Thoracic aorta (tissue), 2 donors: ENCODE measurements at regions not wholly inside any gene's neighbourhood (a gene's known extent, or its start where the extent isn't known, plus 50 kb on each side); places are given as distances from the start of the nearest gene placed in this dataset.

Experiments
- ATAC-seq: fragments of 150-250 bp; one replicate; pipeline ENCODE4 v1.8.0; 2017; ENCODE audit warnings: low read depth; ENCODE audit not compliant: insufficient number of reproducible peaks, low FRiP score
- DNase-seq: peaks from one replicate; pipeline ENCODE4 v3.0.0-alpha.2; 2020; ENCODE audit warnings: low spot score
- H3K27ac ChIP-seq, 2 donors: fragments of 200-600 bp; sonication (generic); 1 replicate in 1 of 2; 2 replicates in 1 of 2; pipeline ENCODE4 v1.5.1; 2016; ENCODE audit warnings: mild to moderate bottlenecking in 2 of 2, moderate library complexity in 2 of 2
- H3K27me3 ChIP-seq: fragments of 200-600 bp; sonication (generic); replicated peaks from 2 replicates; pipeline ENCODE4 v1.6.0; 2016; ENCODE audit warnings: mild to moderate bottlenecking; ENCODE audit not compliant: insufficient read depth
- H3K36me3 ChIP-seq: fragments of 200-600 bp; sonication (generic); one replicate; pipeline ENCODE4 v1.5.1; 2016
- H3K4me1 ChIP-seq, 2 donors: fragments of 200-600 bp; sonication (generic); 1 replicate in 1 of 2; 2 replicates in 1 of 2; pipeline versions ENCODE4 v1.5.1 to v1.6.0; 2016; ENCODE audit warnings: low read depth in 2 of 2, mild to moderate bottlenecking in 1 of 2; ENCODE audit not compliant: control insufficient read depth in 1 of 2
- H3K4me3 ChIP-seq: fragments of 200-600 bp; sonication (generic); 2 replicates; pipeline ENCODE4 v1.5.1; 2016; ENCODE audit warnings: mild to moderate bottlenecking
- H3K9me3 ChIP-seq: fragments of 200-600 bp; sonication (generic); 2 replicates; pipeline ENCODE4 v1.5.1; 2016
- TF ChIP-seq, protein P1 (sequence below): fragments of 200-600 bp; sonication (generic); IDR thresholded peaks from one replicate; pipeline ENCODE4 v1.5.1; 2019; ENCODE audit warnings: antibody characterized with exemption

DNA sequence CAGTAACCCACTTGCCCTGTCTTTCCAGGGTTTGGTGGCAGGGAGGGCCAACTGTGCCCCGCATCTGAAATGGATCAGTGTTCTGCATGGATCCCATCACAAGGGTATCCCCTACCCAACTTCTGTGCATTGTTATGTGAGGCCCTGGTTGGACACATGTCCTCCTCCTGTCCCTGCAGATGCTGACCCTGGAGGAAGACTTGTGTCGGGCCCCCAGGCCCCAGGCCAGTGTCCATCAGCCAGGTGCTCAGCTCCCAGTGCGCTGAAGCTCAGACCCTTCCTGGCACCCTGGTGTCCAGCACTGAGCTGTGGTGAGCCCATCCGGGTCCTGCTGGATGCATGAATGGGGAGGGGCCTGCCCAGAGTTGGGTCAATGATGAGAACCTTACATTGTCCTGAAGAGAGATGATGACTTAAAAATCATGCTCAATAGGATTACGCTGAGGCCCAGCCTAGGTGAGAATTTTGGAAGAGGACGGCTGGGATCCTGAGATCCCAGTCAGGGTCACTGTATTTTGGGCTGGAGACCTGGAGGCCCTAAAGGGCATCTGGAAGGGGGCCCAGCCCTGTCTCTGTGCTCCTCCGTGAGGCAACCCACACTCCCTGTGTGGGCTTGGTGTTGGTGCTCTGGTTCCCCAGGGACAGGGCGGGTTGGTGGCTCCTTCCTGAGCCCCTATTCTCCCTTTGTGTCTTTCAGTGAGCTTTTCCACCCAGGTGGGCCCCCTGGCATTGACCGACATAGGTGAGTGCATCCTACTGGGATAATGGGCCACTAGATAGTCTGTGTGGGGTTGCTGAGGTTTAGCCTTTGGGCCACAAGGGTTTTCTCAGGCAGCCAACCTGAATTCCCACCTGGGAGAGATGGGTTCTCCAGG, 199.1 kb downstream of the UBE3A start:
- H3K9me3 ChIP-seq = no peaks in the 10 kb centered on the region
- TF ChIP-seq, protein P1, sequence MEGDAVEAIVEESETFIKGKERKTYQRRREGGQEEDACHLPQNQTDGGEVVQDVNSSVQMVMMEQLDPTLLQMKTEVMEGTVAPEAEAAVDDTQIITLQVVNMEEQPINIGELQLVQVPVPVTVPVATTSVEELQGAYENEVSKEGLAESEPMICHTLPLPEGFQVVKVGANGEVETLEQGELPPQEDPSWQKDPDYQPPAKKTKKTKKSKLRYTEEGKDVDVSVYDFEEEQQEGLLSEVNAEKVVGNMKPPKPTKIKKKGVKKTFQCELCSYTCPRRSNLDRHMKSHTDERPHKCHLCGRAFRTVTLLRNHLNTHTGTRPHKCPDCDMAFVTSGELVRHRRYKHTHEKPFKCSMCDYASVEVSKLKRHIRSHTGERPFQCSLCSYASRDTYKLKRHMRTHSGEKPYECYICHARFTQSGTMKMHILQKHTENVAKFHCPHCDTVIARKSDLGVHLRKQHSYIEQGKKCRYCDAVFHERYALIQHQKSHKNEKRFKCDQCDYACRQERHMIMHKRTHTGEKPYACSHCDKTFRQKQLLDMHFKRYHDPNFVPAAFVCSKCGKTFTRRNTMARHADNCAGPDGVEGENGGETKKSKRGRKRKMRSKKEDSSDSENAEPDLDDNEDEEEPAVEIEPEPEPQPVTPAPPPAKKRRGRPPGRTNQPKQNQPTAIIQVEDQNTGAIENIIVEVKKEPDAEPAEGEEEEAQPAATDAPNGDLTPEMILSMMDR = no peak
- no peak overlapping the region for H3K4me3 ChIP-seq
- H3K27me3 ChIP-seq = no peaks in the 10 kb centered on the region
- H3K27ac ChIP-seq = no peak overlapping the region
- ATAC-seq = no peak
- H3K4me1 ChIP-seq = no peaks in the 10 kb centered on the region
- H3K36me3 ChIP-seq = no peaks in the 10 kb centered on the region
- no peak for DNase-seq

DNA sequence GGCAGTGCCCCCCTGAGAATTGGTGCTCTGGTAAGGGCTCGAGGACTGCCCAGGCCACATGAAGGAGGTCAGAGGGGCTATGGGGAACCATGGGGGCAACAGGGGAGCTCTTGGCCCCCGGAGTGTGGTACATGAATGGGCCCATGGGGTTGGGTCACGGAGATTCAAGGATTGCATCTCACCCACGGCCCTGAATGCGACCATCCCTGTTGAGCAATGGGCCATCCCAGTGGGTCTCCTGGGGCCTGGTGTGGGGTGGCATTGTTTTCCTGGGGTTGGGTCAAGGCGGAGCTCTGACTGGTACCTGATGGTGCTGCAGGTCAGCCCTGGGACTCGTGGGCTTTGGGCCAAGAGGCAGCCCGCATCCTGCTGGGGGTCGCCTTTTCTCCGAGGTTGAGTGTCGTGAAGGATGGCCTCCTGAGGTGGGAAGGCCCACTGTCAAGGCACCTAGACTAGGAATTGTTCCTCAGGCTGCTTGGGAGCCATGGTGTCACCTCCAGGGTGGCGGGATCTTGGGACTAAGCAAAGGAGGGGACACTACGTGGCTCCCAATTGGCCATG, 198.3 kb downstream of the UBE3A start:
- ATAC-seq = no peak
- Histone ChIP-seq H3K36me3 (no peaks in the 10 kb centered on the region), H3K4me3 (no peak overlapping the region), H3K27me3 (no peaks in the 10 kb centered on the region), H3K4me1 (no peaks in the 10 kb centered on the region), H3K27ac (no peak overlapping the region), H3K9me3 (no peaks in the 10 kb centered on the region)
- DNase-seq = no peak
- TF ChIP-seq, protein P1 = no peak

DNA sequence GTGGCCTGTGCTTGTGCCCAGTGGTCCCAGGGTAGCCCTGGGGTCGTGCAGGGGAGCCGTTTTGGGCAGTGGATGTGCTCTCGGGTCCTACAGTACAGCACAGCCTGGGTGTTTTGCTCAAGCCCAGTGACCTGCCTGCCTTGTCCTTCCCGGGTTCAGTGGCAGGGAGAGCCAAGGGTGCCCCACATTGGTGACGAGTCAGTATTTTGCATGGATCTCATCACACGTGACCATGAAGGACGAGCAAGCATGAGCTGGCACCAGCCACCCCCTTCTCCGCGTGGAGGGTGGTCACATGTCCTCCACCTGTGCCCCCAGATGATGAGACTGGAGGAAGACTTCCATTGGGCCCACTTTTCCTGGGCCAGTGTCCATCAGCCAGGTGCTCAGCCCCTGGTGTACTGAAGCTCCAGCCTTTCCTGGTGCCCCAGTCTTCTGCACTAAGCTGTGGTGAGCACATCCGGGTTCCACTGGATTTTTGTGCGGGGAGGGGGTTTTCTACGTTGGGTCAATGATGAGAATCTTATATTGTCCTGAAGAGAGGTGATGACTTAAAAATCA, 197.5 kb downstream of the UBE3A start:
- Histone ChIP-seq H3K9me3 (no peaks in the 10 kb centered on the region), H3K4me3 (no peak overlapping the region)

DNA sequence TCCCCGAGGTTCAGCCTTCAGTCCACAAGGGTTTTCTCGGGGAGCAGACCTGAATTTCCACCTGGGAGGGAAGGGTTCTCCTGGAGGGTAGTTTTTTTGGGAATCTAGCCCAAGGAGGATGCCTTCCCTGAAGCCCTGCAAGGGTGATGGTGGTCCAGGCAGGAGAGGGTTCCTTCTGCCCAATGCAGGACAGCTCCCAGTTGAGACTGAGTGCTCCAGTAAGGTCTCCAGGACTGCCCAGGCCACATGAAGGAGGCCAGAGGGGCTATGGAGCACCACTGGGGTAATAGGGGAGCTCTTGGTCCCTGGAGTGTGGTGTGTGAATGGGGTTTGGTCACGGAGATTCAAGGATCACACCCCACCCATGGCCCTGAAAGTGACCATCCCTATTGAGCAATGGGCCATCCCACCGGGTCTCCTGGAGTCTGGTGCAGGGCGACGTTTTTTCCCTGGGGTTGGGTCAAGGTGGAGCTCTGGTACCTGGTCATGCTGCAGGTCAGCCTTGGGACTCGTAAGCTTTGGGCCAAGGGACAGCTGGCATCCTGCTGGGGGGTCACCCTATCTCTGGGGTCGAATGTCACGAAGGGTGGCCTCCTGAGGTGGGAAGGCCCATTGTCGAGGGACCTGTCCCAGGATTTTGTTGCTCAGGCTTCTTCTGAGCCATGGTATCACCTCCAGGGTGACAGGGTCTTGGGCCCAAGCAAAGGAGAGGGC, 196.5 kb downstream of the UBE3A start:
- Histone ChIP-seq H3K36me3 (no peaks in the 10 kb centered on the region), H3K4me3 (no peak overlapping the region), H3K27ac (no peak overlapping the region), H3K4me1 (no peaks in the 10 kb centered on the region), H3K27me3 (no peaks in the 10 kb centered on the region), H3K9me3 (no peaks in the 10 kb centered on the region)
- DNase-seq (no peak), ATAC-seq (no peak)
- TF ChIP-seq, protein P1 = no peak

More for the DNA sequence above, 197.5 kb downstream of the UBE3A start:
- TF ChIP-seq, protein P1 = no peak
- no peaks in the 10 kb centered on the region for H3K36me3 ChIP-seq
- H3K27ac ChIP-seq = no peak overlapping the region
- H3K4me1 ChIP-seq = no peaks in the 10 kb centered on the region
- DNase-seq (no peak), ATAC-seq (no peak)
- H3K27me3 ChIP-seq = no peaks in the 10 kb centered on the region
